Mesodermal cell (in vitro differentiated cells): ENCODE measurements at regions not wholly inside any gene's neighbourhood (a gene's known extent, or its start where the extent isn't known, plus 50 kb on each side); places are given as distances from the start of the nearest gene placed in this dataset.

Experiments used
- H3K27ac ChIP-seq: 2 replicates; pipeline ENCODE4 v1.7.0; 2013; ENCODE audit warnings: mild to moderate bottlenecking, low read depth, low read length, moderate library complexity; ENCODE audit not compliant: severe bottlenecking
- H3K36me3 ChIP-seq: 2 replicates; pipeline ENCODE4 v1.7.1; 2013; ENCODE audit warnings: mild to moderate bottlenecking, low read length, moderate library complexity; ENCODE audit not compliant: control insufficient read depth, insufficient read depth
- H3K4me1 ChIP-seq: one replicate; pipeline ENCODE4 v1.7.1; 2013; ENCODE audit warnings: mild to moderate bottlenecking, low read length; ENCODE audit not compliant: insufficient read depth, control insufficient read depth, poor library complexity, severe bottlenecking
- H3K4me3 ChIP-seq: 2 replicates; pipeline ENCODE4 v1.7.0; 2013; ENCODE audit warnings: low read length, control low read depth, mild to moderate bottlenecking; ENCODE audit not compliant: insufficient read depth, poor library complexity, severe bottlenecking; ENCODE audit errors: extremely low read depth
- H3K9me3 ChIP-seq: 2 replicates; pipeline ENCODE4 v1.7.1; 2013; ENCODE audit warnings: mild to moderate bottlenecking, low read length, moderate library complexity; ENCODE audit not compliant: control insufficient read depth
- WGBS, 2 experiments: methylation state at CpG; one replicate each; pipeline ENCODE4 v1.1.5; 2013; ENCODE audit warnings: missing lambda C conversion rate in 2 of 2; ENCODE audit not compliant: insufficient coverage in 2 of 2; 5-methylcytosine and 5-hydroxymethylcytosine counted together

DNA sequence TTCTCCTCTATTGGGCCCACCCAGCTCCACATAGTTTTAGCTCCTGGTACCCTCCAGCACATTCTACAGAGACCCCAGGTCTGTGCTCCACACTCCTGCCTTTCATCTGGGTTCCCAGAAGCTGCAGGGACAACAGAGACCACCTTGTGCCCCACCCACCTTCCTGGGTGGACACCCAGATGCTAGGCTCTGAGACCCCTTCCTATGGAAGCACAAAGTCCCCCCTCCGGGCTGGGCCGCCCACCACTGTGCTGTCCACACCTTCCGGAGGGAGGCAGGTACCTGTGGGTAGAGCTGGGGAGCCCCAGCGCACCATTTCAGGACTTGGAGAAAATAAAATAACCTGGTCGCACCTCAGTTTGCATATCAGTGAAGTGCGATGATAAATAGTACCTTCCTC lies 224.9 kb upstream of the FOXF1 start:
- Histone ChIP-seq H3K27ac (no peak overlapping the region), H3K4me3 (no peak overlapping the region), H3K9me3 (no peaks in the 10 kb centered on the region), H3K36me3 (no peaks in the 10 kb centered on the region), H3K4me1 (peaks cover 29% of the 10 kb centered on the region)
- 45 to 52% methylated on average over 4 to 5 of the region's 6 CpGs for WGBS, 2 experiments

- Histone ChIP-seq H3K9me3 (no peaks in the 10 kb centered on the region), H3K27ac (no peak overlapping the region), H3K4me3 (no peak overlapping the region), H3K4me1 (peaks cover 29% of the 10 kb centered on the region), H3K36me3 (no peaks in the 10 kb centered on the region)
- 5 to 6% methylated on average over 42 to 44 of the region's 55 CpGs for WGBS, 2 experiments
These were observed 224.1 kb upstream of the FOXF1 start for GRCh38 chr16:86285938-86286921.

DNA sequence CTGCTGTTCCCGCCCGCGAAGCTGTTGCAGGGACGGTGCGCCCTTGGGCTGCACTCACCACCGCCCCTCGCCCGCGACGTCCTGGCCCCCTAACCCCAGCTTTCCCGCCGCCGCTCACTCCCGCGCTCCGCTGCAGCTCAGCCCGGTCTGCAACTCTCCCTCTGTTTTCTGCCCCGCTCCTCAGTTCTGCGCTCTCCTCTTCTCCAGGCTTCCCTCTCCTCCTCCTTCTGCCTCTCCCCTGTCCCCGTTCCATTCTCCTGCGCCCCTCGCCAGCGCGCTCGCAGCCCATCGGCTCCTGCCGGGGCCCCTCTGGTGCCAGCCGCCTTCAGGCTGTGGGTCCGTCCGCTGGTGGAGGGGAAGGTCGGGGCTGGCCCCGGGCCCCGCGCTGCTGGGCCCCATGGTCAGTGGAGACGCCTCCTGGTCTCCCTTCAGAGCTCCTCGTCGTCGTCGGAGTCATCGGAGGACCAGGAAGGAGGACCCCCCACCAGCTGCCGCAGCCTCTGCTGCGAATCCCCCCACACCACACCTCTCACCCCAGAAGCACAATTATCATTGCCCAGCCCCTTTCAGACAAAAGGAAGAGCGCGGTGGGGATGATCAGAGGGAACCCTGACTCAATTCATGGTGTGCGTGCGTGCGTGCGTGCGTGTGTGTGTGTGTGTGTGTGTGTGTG lies 223.2 kb upstream of the FOXF1 start:
- peak overlapping the region; percentile 22 for H3K4me3 ChIP-seq
- no peak overlapping the region for H3K27ac ChIP-seq
- no peaks in the 10 kb centered on the region for H3K9me3 ChIP-seq
- peaks cover 29% of the 10 kb centered on the region for H3K4me1 ChIP-seq
- 0 to 1% methylated on average over 26 to 28 of the region's 49 CpGs for WGBS, 2 experiments
- no peaks in the 10 kb centered on the region for H3K36me3 ChIP-seq

DNA sequence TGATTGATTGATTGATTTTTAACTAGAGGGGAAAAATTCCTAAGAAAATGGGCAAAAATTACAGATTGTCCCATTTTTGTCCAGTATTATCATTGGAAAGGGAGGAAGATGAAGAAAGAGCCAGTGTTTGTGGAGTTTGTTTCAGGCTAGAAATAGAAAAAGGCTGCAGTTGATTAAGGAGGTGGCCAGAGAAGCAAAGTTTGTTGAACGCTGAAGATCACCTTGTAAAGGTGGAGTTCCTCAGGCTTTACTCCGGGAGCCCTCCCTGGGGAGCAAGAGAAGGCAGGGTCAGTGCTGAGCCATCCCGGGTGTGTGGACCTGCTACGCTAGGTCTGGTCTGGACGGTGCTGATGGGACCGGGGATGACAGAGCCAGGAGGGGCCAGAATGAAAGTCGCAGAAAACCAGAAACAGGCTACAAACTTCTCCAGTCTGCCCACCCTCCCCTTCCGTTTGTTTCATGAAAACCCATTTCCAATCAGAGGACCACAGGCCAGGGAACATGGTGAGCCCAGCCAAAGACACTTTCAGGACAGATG lies 222.6 kb upstream of the FOXF1 start:
- Histone ChIP-seq H3K4me3 (no peak overlapping the region), H3K27ac (no peak overlapping the region), H3K4me1 (peaks cover 29% of the 10 kb centered on the region), H3K36me3 (no peaks in the 10 kb centered on the region), H3K9me3 (no peaks in the 10 kb centered on the region)
- 0 to 7% methylated on average over 2 to 4 of the region's 8 CpGs for WGBS, 2 experiments

- H3K9me3 ChIP-seq = no peaks in the 10 kb centered on the region
- no peaks in the 10 kb centered on the region for H3K36me3 ChIP-seq
- H3K4me1 ChIP-seq = peaks cover 29% of the 10 kb centered on the region
- H3K27ac ChIP-seq = no peak overlapping the region
- WGBS, 2 experiments = 4% methylated on average over 7 to 12 of the region's 19 CpGs
- H3K4me3 ChIP-seq = no peak overlapping the region
These were observed 221.5 kb upstream of the FOXF1 start for GRCh38 chr16:86288716-86289294.

- Histone ChIP-seq H3K36me3 (no peaks in the 10 kb centered on the region), H3K4me3 (no peak overlapping the region), H3K4me1 (peaks cover 29% of the 10 kb centered on the region), H3K9me3 (no peaks in the 10 kb centered on the region), H3K27ac (no peak overlapping the region)
- 9 to 53% methylated on average over 3 to 6 of the region's 11 CpGs for WGBS, 2 experiments
These were observed 221.0 kb upstream of the FOXF1 start for GRCh38 chr16:86289304-86289703.

DNA sequence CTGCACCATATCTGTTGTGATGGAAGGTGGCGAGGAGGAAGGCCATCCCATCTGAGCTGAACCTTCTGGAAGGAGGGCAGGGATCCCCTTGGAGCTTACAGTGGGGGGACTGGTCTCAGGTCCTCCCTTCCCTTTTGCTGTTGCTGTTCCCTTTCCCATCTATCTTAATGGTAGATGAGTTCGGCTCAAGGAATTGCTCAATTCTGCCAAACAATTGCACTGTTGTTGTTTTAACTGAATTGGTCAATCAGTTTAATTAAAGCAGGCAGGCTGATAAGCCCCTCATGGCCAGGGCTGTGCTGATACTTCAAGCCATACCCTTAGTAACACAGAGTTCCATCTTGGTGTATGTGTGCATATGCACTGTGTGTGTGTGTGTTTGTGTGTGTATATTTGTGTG lies 220.4 kb upstream of the FOXF1 start:
- Histone ChIP-seq H3K27ac (no peak overlapping the region), H3K36me3 (no peaks in the 10 kb centered on the region), H3K4me1 (peaks cover 35% of the 10 kb centered on the region), H3K4me3 (no peak overlapping the region), H3K9me3 (no peaks in the 10 kb centered on the region)
- WGBS, 2 experiments = no CpG with 5 or more reads among the region's 2 CpGs

DNA sequence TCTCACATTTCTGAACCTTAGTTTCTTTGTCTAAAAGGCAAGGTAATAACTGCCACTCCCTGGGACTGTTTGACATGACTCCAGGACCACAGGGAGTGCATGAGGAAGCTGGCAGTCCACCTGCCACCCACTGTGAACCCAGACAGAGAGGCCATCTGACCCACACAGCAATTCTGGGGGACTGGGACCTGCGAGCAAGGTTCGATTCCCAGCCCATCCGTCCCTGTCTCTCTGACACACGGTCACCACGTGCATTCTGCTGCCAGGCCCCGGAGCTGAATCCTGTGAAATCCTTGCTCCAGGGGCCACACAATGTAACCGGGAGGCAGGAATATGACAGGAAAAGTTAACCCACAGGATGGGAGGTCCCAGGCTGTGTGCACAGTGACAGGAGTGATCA lies 218.8 kb upstream of the FOXF1 start:
- WGBS, 2 experiments = 62 to 81% methylated on average over 6 to 7 of the region's 7 CpGs

DNA sequence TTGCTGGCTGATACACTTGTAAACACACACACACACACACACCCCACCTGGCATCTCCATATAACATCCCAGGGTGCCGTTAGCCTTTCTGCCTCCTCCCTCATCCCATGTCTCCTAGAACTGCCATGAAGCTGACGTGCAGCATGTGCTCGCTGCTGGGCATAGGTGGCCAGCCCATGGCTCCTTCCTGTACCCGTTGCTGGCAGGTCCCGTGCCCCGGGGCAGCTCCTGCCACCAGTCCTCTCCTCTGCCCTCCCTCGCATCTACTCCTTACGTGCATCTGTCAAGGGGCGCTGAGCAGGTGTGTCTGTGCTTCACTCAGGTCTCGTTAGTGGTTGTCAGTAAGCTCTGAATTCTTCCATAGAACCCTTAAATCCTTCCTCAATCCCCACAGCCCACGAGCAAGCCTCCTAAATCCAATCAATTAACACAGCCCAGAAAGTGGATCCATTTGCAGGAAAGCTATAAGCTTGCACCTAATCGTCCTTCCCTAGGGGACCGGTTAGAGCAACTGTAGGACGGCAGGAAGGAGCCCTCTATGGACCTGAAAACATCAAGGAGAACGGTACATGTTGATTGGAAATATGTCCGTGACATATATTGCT lies 218.1 kb upstream of the FOXF1 start:
- WGBS, 2 experiments = 73 to 74% methylated on average over 14 to 16 of the region's 16 CpGs
- Histone ChIP-seq H3K27ac (no peak overlapping the region), H3K9me3 (no peaks in the 10 kb centered on the region), H3K4me3 (no peak overlapping the region), H3K4me1 (peaks cover 28% of the 10 kb centered on the region), H3K36me3 (no peaks in the 10 kb centered on the region)

More for the DNA sequence above, 218.8 kb upstream of the FOXF1 start:
- Histone ChIP-seq H3K27ac (no peak overlapping the region), H3K9me3 (no peaks in the 10 kb centered on the region), H3K36me3 (no peaks in the 10 kb centered on the region), H3K4me1 (peaks cover 32% of the 10 kb centered on the region), H3K4me3 (no peak overlapping the region)

DNA sequence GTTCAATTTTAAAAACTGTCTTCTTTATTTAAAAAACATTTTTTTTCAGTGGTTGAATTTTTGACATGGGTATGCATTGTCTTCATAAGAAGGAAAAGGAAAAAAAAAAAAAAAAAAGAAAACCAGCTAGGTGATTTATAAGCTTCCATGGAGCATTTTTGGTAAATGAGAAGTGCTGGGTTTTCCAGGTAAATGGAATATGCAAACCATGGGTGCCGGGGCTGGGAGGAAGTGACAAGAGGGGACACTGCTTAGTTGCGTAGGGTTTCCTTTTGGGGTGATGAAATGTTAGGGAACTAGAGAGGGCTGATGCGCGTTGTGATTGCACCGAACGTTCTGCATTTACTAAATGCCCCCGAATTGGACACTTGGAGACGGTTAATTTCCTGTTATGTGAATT lies 217.4 kb upstream of the FOXF1 start:
- H3K4me3 ChIP-seq = no peak overlapping the region
- no peak overlapping the region for H3K27ac ChIP-seq
- no peaks in the 10 kb centered on the region for H3K36me3 ChIP-seq
- 89 to 92% methylated on average over 8 of the region's 8 CpGs for WGBS, 2 experiments
- no peaks in the 10 kb centered on the region for H3K9me3 ChIP-seq
- peaks cover 28% of the 10 kb centered on the region for H3K4me1 ChIP-seq
